K562 (cell line): ENCODE measurements at regions not wholly inside any gene's neighbourhood (a gene's known extent, or its start where the extent isn't known, plus 50 kb on each side); places are given as distances from the start of the nearest gene placed in this dataset.

Experiments used
- ATAC-seq: fragments of 200-7000 bp; cut with Tn5 transposase; 3 replicates; pipeline ENCODE4 v1.9.1; 2020; ENCODE audit warnings: moderate library complexity
- BruUV-seq: library from RNA; stranded (reverse); fragments of 400-500 nt; replicated peaks from 2 replicates; lab custom pipeline; 2021; lab: Mats Ljungman, UMichigan
- CTCF ChIA-PET: fragments of 300-600 bp; formaldehyde crosslinking; extraction: SDS; loops from one replicate; lab custom pipeline; 2021; ENCODE audit warnings: low intra/inter-chr PET ratio; lab: Yijun Ruan, JAX
- POLR2A ChIA-PET: fragments of 300-600, 350-650 bp; sonication (Branson Sonifier 250); formaldehyde crosslinking; extraction: SDS; loops from one replicate; lab custom pipeline; 2021; ENCODE audit warnings: antibody characterized with exemption, inconsistent platforms; lab: Yijun Ruan, JAX
- DNase-seq, 4 experiments: peaks; one replicate each; pipeline versions ENCODE4 v3.0.0 to v3.0.0-alpha.2; 2011 to 2018; ENCODE audit warnings: low spot score in 3 of 4, mixed read lengths in 3 of 4; ENCODE audit errors: extremely low read depth in 1 of 4
- FAIRE-seq: peaks from 2 replicates; lab custom pipeline; 2011; peaks lifted over from hg19 to GRCh38; lab: Jason Lieb, UNC
- H2AFZ ChIP-seq: 2 replicates; pipeline ENCODE4 v1.6.0; 2011; ENCODE audit warnings: low read depth, low read length, control low read depth, inconsistent platforms
- H3K27ac ChIP-seq: fragments of 200-600 bp; 3 replicates; pipeline ENCODE4 v1.8.0; 2011; ENCODE audit warnings: low read depth, mild to moderate bottlenecking, control low read depth, inconsistent platforms, low read length, moderate library complexity, mixed read lengths; ENCODE audit errors: extremely low read depth
- H3K27me3 ChIP-seq, 2 experiments: fragments of 300-600 bp in 1 of 2; 2 replicates in 1 of 2; 3 replicates in 1 of 2; pipeline versions ENCODE4 v1.6.0 to v1.8.0; 2011; ENCODE audit warnings: inconsistent platforms in 2 of 2, low read length in 2 of 2, mild to moderate bottlenecking in 1 of 2, mixed read lengths in 1 of 2, moderate library complexity in 1 of 2; ENCODE audit not compliant: control insufficient read depth in 2 of 2, insufficient read depth in 2 of 2
- H3K36me3 ChIP-seq: fragments of 300-600 bp; 3 replicates; pipeline ENCODE4 v1.8.0; 2011; ENCODE audit warnings: mild to moderate bottlenecking, low read length, inconsistent platforms; ENCODE audit not compliant: control insufficient read depth, insufficient read depth
- H3K4me1 ChIP-seq, 2 experiments: fragments of 200-600 bp in 1 of 2; replicated peaks in 1 of 2; 2 replicates in 1 of 2; 3 replicates in 1 of 2; pipeline versions ENCODE4 v1.5.1 to v1.8.0; 2011; ENCODE audit warnings: inconsistent platforms in 2 of 2, low read length in 2 of 2, mild to moderate bottlenecking in 1 of 2, mixed read lengths in 1 of 2, moderate library complexity in 1 of 2; ENCODE audit not compliant: control insufficient read depth in 2 of 2, insufficient read depth in 2 of 2
- H3K4me2 ChIP-seq: 2 replicates; pipeline ENCODE4 v1.6.1; 2011; ENCODE audit warnings: low read length, control low read depth, inconsistent platforms, mixed read lengths; ENCODE audit not compliant: insufficient read depth
- H3K4me3 ChIP-seq: fragments of 200-600 bp; sonication (generic), shearing (Covaris generic); 2 replicates; pipeline ENCODE4 v1.5.1; 2016; ENCODE audit warnings: control low read depth, inconsistent platforms
- H3K79me2 ChIP-seq: fragments of 200-600 bp; 3 replicates; pipeline ENCODE4 v1.8.0; 2011; ENCODE audit warnings: low read length, inconsistent platforms; ENCODE audit not compliant: control insufficient read depth, insufficient read depth
- H3K9ac ChIP-seq, 2 experiments: 2 replicates each; pipeline versions ENCODE4 v1.6.0 to v1.6.1; 2011; ENCODE audit warnings: low read depth in 2 of 2, low read length in 2 of 2, control low read depth in 1 of 2, inconsistent platforms in 1 of 2, mild to moderate bottlenecking in 1 of 2, mixed read lengths in 1 of 2; ENCODE audit not compliant: insufficient read depth in 1 of 2
- H3K9me1 ChIP-seq: one replicate; pipeline ENCODE4 v1.6.0; 2011; ENCODE audit warnings: inconsistent platforms, mild to moderate bottlenecking, low read length, moderate library complexity; ENCODE audit not compliant: control insufficient read depth, insufficient read depth
- H3K9me3 ChIP-seq: replicated peaks from 2 replicates; pipeline ENCODE4 v1.5.1; 2011; ENCODE audit warnings: low read depth, low read length, inconsistent platforms; ENCODE audit not compliant: control insufficient read depth, insufficient read depth
- H4K20me1 ChIP-seq: replicated peaks from 2 replicates; pipeline ENCODE4 v1.6.1; 2011; ENCODE audit warnings: low read length, inconsistent platforms, mixed read lengths; ENCODE audit not compliant: control insufficient read depth, insufficient read depth
- BHLHE40 ChIP-seq: IDR thresholded peaks from 2 replicates; pipeline ENCODE4 v1.6.1; 2011; ENCODE audit warnings: low read length, improper control_type of control experiment
- DDX20 ChIP-seq: fragments of 450-650 bp; IDR thresholded peaks from 2 replicates; pipeline ENCODE4 v1.6.1; 2016; ENCODE audit warnings: missing genetic modification characterization, low read depth, mild to moderate bottlenecking, missing compliant biosample characterization, moderate library complexity
- E2F6 ChIP-seq, 2 experiments: IDR thresholded peaks; 2 replicates each; pipeline ENCODE4 v1.6.1; 2011; ENCODE audit warnings: borderline replicate concordance in 1 of 2, control low read depth in 1 of 2, low read depth in 1 of 2, low read length in 1 of 2, mild to moderate bottlenecking in 1 of 2, mixed read lengths in 1 of 2, moderate library complexity in 1 of 2; ENCODE audit not compliant: insufficient read depth in 1 of 2, insufficient read length in 1 of 2, poor library complexity in 1 of 2, severe bottlenecking in 1 of 2; ENCODE audit errors: extremely low read depth in 1 of 2
- KDM4B ChIP-seq, 2 experiments: fragments of 450-650 bp in 1 of 2; sonication (generic) in 1 of 2; IDR thresholded peaks; 2 replicates each; pipeline ENCODE4 v1.6.1; 2016 to 2017; ENCODE audit warnings: borderline replicate concordance in 2 of 2, antibody characterized with exemption in 1 of 2, low read depth in 1 of 2, mild to moderate bottlenecking in 1 of 2
- LEF1 ChIP-seq: fragments of 450-650 bp; IDR thresholded peaks from 2 replicates; pipeline ENCODE4 v1.6.1; 2016; ENCODE audit warnings: mild to moderate bottlenecking
- MLLT1 ChIP-seq, 2 experiments: fragments of 450-650 bp; IDR thresholded peaks; 2 replicates each; pipeline ENCODE4 v1.6.1; 2016
- NCOA4 ChIP-seq: fragments of 450-650 bp; IDR thresholded peaks from 2 replicates; pipeline ENCODE4 v1.6.1; 2018; ENCODE audit warnings: mild to moderate bottlenecking; ENCODE audit not compliant: partially characterized antibody
- SRSF1 ChIP-seq: fragments of 200-400 bp; formaldehyde crosslinking; IDR thresholded peaks from 2 replicates; pipeline ENCODE4 v1.6.1; 2017; ENCODE audit warnings: mild to moderate bottlenecking, low read depth, low read length, moderate library complexity
- SRSF7 ChIP-seq: fragments of 200-400 bp; formaldehyde crosslinking; optimal IDR thresholded peaks from 2 replicates; pipeline ENCODE3; 2017; ENCODE audit warnings: mild to moderate bottlenecking, low read depth, low read length
- UBTF ChIP-seq, 2 experiments: IDR thresholded peaks; 2 replicates each; pipeline ENCODE4 v1.6.1; 2012; ENCODE audit warnings: improper control_type of control experiment in 2 of 2, low read depth in 2 of 2, low read length in 2 of 2, borderline replicate concordance in 1 of 2
- ZEB2 ChIP-seq: fragments of 450-650 bp; IDR thresholded peaks from 2 replicates; pipeline ENCODE4 v1.6.1; 2016
- ZKSCAN8 ChIP-seq: fragments of 200-800 bp; sonication (Bioruptor generic); IDR thresholded peaks from 2 replicates; pipeline ENCODE4 v1.6.1; 2016; ENCODE audit warnings: missing genetic modification characterization, missing compliant biosample characterization
- ZNF274 ChIP-seq: IDR thresholded peaks from 2 replicates; pipeline ENCODE4 v1.6.1; 2011; ENCODE audit warnings: low read depth, mild to moderate bottlenecking, low read length, moderate library complexity, borderline replicate concordance
- ZNF449 ChIP-seq: fragments of 250-450 bp; sonication (Bioruptor Pico); IDR thresholded peaks from 2 replicates; pipeline ENCODE4 v1.8.0; 2022; ENCODE audit warnings: moderate library complexity, mild to moderate bottlenecking, inconsistent platforms
- WGBS: fragments of 100-300 bp; shearing (Covaris generic); methylation state at CpG from one replicate; pipeline ENCODE4 v1.1.6; 2016; ENCODE audit warnings: low coverage, mixed read lengths; ENCODE audit not compliant: insufficient coverage; ENCODE audit errors: missing lambda C conversion rate; 5-methylcytosine and 5-hydroxymethylcytosine counted together
- in situ Hi-C: fragments of 300-500 bp; cut with MboI; formaldehyde crosslinking; loops from 4 replicates; pipeline ENCODE4 v1.15.0; 2018; ENCODE audit warnings: inconsistent platforms, mixed read lengths
- intact Hi-C: fragments of 100-400 bp; cut with micrococcal nuclease; formaldehyde crosslinking; loops from 2 replicates; pipeline ENCODE4 v1.14.2; 2022
- TF ChIP-seq, protein P1 (sequence below): sonication (generic); formaldehyde crosslinking; IDR thresholded peaks from 2 replicates; pipeline ENCODE4 v1.9.0; 2022; ENCODE audit warnings: mild to moderate bottlenecking, missing genetic modification reagents

DNA sequence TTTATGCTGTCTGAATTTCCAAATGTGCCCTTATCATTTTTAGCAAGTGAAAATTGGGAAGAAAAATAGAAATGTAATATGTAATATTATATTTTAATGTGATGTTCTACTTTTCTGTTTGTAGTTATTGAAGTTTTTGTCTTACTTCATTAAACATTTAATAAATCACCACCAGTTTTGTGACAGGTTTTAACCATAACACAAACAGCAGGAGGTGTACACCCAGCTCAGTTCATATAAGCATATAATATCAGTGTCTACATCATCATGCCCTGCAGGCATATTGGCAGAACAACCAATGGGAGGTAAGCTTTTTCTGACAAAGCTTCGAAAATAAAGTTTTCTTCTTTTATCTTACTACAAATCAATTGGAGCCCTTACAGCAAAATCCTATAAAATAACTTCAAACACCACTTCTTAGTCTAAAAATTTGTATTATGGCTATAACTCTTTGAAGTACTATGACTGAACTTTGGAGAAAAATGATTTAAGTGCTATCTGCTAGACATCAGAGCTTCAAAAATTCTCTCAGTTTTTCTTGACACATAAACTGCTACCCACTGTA lies 236.7 kb downstream of the BARHL2 start:
- no peaks in the 10 kb centered on the region for H3K4me1 ChIP-seq
- in situ Hi-C loops = no loop called here
- H3K27me3 ChIP-seq = no peaks in the 10 kb centered on the region
- no peak overlapping the region for H3K27ac ChIP-seq
- ATAC-seq (no peak), DNase-seq (no peak), FAIRE-seq (no peak)
- H2AFZ ChIP-seq = no peak overlapping the region
- no peak overlapping the region for H3K4me2 ChIP-seq
- 0% methylated on average over 1 of the region's 1 CpG for WGBS
- H3K9ac ChIP-seq = no peak overlapping the region
- H3K79me2 ChIP-seq = no peaks in the 10 kb centered on the region
- H3K9me1 ChIP-seq = no peaks in the 10 kb centered on the region
- POLR2A ChIA-PET = interaction anchor here (0.6 kb wide), 1 partner anchor 332 kb away, joined by 4 read pairs; no protein-coding TSS in a partner anchor
- no TSS peak for BruUV-seq
- no peak overlapping the region for H3K4me3 ChIP-seq
- no peaks in the 10 kb centered on the region for H4K20me1 ChIP-seq
- no peaks in the 10 kb centered on the region for H3K36me3 ChIP-seq
- intact Hi-C loops = no loop called here
- no peaks in the 10 kb centered on the region for H3K9me3 ChIP-seq
- CTCF ChIA-PET = no interaction called here
- TF ChIP-seq ZNF449 (CRISPR knock-in tag) = no peak
- TF ChIP-seq UBTF (IDR thresholded peaks at IDR 0.05; ENCODE audit: borderline replicate concordance in 1 of 2, low read depth in 2 of 2, low read length in 2 of 2) = no peak
- TF ChIP-seq ZNF274 = no peak
- no peak for TF ChIP-seq MLLT1 (IDR thresholded peaks at IDR 0.05)
- no peak for TF ChIP-seq LEF1
- no peak for TF ChIP-seq E2F6 (IDR thresholded peaks at IDR 0.05; ENCODE audit: borderline replicate concordance in 1 of 2, extremely low read depth in 1 of 2, insufficient read depth in 1 of 2, insufficient read length in 1 of 2, low read depth in 1 of 2, low read length in 1 of 2, poor library complexity in 1 of 2, severe bottlenecking in 1 of 2)
- no peak for TF ChIP-seq BHLHE40
- TF ChIP-seq NCOA4 = no peak
- TF ChIP-seq DDX20 (tag) = no peak
- TF ChIP-seq SRSF7 = no peak
- TF ChIP-seq, protein P1, sequence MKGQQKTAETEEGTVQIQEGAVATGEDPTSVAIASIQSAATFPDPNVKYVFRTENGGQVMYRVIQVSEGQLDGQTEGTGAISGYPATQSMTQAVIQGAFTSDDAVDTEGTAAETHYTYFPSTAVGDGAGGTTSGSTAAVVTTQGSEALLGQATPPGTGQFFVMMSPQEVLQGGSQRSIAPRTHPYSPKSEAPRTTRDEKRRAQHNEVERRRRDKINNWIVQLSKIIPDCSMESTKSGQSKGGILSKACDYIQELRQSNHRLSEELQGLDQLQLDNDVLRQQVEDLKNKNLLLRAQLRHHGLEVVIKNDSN (CRISPR knock-in tag) = no peak
- no peak for TF ChIP-seq KDM4B (IDR thresholded peaks at IDR 0.05; ENCODE audit: borderline replicate concordance in 2 of 2, low read depth in 1 of 2)
- TF ChIP-seq ZKSCAN8 (CRISPR knock-in tag) = no peak
- no peak for TF ChIP-seq SRSF1
- TF ChIP-seq ZEB2 = no peak
